GM12873 (cell line): ENCODE measurements at regions not wholly inside any gene's neighbourhood (a gene's known extent, or its start where the extent isn't known, plus 50 kb on each side); places are given as distances from the start of the nearest gene placed in this dataset.

Experiments
- TF ChIP-seq, protein P1 (sequence below): IDR thresholded peaks from 2 replicates; pipeline ENCODE4 v1.5.1; 2012; ENCODE audit warnings: low read depth, mild to moderate bottlenecking, moderate library complexity, low read length, control low read depth; ENCODE audit not compliant: insufficient read depth; ENCODE audit errors: missing control alignments

DNA sequence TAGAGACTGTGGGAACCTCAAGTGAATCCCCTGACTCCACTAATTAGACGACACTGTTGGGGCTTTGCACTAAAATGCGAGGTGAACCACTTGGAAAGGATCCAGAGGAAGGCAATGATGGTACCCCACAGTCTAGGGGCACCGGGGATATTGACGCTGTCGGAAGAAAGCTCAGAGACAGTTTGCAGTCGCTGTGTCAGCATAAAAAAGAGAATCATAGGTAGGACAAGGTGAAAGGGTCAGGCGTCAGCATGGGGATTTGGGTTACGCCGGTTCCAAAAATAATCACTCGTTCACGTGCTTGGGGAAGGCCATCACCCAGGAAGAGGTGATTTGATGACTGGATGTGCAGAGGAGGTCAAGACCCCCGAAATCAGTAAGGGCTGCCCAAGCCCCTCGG lies 598.0 kb upstream of the NOX3 start:
- TF ChIP-seq, protein P1, sequence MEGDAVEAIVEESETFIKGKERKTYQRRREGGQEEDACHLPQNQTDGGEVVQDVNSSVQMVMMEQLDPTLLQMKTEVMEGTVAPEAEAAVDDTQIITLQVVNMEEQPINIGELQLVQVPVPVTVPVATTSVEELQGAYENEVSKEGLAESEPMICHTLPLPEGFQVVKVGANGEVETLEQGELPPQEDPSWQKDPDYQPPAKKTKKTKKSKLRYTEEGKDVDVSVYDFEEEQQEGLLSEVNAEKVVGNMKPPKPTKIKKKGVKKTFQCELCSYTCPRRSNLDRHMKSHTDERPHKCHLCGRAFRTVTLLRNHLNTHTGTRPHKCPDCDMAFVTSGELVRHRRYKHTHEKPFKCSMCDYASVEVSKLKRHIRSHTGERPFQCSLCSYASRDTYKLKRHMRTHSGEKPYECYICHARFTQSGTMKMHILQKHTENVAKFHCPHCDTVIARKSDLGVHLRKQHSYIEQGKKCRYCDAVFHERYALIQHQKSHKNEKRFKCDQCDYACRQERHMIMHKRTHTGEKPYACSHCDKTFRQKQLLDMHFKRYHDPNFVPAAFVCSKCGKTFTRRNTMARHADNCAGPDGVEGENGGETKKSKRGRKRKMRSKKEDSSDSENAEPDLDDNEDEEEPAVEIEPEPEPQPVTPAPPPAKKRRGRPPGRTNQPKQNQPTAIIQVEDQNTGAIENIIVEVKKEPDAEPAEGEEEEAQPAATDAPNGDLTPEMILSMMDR: no peak

DNA sequence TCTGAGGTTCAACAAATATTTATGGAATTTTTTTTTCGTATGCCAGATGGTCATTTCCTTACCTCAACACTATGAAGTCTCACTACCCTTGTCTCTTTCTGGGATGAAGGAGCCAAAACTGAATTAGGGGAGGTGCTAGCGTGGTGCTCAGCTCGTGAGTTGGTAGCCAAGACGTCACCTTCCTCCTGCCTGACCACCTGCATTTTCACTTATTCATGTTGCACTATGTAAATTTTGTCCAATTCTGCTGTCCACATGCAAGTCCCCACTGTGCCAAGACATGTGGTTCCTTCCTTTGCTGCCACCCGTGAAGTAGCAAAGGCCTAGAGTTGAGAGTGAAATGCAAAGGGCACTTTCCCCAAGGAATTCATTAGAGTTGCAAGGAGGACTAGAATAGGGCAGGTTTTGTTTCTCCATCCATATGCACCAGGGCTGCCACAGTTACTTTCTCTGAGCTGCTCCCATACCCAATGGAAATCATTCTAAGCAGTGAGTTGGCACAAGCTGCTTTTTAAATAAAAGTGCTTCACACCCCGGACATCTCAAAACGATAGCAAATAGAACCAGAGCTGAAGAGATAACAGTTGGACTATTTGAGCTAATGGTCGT lies 591.3 kb upstream of the NOX3 start:
- TF ChIP-seq, protein P1: no peak

DNA sequence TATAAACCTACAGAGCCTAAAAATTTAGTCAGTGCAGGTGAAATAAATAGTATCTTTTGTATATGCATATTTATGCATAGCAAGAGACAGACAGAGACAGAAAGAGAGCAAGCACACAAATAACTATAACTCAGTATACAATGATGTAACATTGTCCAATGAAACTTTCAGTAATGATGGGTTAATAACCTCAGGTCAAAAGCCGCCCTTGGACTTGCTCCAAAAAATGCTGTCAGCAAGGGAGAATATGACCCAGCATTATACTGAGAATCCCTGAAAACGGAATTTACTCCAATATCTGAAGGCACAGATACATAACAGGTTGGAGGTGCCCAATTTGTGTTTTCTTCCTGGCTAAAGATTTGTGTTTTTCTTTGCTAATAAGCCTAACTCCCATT lies 590.6 kb upstream of the NOX3 start:
- TF ChIP-seq, protein P1: no peak

DNA sequence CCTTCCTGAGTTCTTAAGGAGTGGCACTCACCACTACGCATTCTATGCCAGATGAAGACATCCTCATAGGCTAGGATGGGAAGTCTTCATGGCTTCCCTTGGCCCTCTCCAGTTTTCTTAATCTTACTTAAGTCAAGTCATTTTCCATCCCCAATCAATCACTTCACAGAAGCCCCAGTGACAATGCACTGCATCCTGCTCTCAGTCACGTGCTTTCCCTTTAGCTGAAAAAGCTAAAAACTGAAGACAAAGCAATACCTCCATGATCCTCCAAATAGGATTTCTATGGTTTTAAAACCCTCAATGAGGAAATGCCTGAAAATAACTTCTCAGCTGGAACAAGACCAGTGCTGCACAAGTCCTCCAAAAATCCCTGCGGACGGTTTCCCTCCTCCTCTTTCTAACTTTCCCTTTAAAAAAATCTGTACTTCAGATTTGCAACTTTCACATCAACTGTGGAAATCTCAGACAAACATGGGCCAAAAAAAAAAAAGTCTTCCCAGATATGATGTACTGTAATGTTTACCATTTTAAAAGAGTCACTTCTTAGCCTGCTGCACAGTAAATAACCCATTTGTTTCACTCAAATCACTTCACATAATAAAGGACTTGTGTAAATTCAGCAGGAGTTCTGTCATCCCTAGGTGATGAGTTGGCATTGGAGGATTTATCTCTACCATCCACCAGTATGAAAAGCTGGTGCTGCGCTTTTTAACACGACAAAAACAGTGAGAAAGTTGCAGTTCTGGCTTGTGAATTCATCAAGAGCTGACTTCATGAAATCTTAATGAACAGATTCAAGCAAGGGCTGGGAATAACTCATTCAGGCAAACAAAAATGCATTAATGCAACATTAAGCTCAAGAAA lies 590.0 kb upstream of the NOX3 start:
- TF ChIP-seq, protein P1: no peak

DNA sequence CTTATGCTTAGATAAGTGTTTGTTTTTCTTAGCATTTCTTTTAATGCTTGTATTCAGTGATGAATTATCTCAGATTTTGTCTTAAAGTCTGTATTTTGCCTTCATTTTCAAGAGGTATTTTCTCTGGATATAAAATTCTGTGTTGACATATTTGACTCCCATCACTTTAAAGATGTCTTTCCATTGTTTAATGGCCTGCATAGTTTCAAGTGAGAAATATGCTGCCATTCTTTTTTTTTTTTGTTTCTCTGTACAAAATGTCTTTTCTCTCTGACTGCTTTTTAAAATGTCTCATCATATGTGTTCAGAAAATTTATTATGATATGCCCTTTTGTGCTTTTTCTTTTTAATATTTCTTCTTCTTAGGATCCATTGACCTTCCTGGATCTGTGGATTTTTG lies 578.0 kb upstream of the NOX3 start:
- TF ChIP-seq, protein P1: no peak

DNA sequence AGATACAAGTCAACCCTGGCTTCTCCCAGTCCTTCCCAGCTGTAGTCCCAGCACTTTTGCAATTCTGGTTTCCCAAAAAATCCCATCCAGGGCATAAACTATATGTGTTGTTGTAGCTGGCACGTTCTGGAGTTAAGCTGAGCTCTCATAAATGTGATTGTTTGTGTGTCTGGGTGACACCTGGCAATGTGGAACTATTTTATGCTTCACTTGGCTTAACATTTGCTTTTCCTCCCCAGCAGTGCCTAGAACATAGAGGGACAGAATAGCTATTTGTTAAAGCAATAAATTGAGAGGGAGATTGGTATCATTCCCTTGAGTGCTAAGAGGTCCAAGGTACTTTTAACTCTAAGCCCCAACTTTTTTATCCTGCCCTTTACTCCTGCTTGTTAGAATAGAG lies 575.9 kb upstream of the NOX3 start:
- TF ChIP-seq, protein P1: no peak

DNA sequence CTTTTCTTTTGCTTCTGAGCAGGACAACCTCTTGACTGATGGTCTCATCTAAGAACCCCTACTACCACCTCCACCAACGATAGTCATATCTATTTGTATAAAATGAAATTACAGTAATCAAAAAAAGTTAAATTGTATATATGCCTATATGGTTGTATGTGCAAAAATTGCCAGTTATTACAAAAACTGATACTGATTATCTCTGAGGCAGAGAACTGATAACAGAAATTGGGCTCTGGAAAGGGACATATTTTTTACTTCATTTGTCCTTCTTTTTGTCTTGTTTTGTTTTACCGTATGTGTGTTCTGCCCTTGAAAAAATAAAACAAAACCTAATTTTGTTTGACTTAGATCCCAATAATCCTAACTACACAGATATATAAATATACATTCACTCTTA lies 574.4 kb upstream of the NOX3 start:
- TF ChIP-seq, protein P1: no peak
